HG02981 (cell line): ENCODE measurements at regions not wholly inside any gene's neighbourhood (a gene's known extent, or its start where the extent isn't known, plus 50 kb on each side); places are given as distances from the start of the nearest gene placed in this dataset.
"Not testable (repeated sequence)": the region's sequence is repeated elsewhere in the genome, so short reads cannot be mapped to it uniquely, and the experiment has no call there.

Experiments used
- ATAC-seq: cut with Tn5 transposase; IDR thresholded peaks from one replicate; pipeline ENCODE4 v1.9.1; 2021; ENCODE audit warnings: mild to moderate bottlenecking, moderate library complexity; ENCODE audit not compliant: unreplicated experiment

- ATAC-seq = no peak
Measured at GRCh38 chr4:57373991-57374390, 263.8 kb upstream of the IGFBP7 start.

GRCh38 chr4:57371671-57372070, 261.5 kb upstream of the IGFBP7 start:
- ATAC-seq = no peak

GRCh38 chr4:57370691-57371090, 260.5 kb upstream of the IGFBP7 start:
- ATAC-seq = no peak

DNA sequence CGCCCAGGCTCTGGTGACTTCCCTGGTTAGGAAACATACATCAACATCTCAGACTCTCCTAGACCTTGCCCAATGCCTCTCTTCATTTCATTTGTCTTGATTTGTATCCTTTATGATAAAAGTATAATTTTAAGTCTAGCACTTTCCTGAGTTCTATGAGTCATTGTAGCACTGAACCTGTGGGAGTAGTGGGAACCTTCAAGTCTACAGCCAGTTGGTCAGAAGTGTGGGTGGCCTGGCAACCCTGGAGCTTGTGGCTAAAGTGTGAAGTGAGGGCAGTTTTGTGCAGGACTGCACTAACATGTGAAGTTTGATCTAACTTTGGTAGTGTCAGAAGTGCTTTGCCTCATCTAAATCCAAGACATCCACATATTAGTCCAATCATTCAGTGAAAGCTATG, 259.3 kb upstream of the IGFBP7 start:
- ATAC-seq = no peak

DNA sequence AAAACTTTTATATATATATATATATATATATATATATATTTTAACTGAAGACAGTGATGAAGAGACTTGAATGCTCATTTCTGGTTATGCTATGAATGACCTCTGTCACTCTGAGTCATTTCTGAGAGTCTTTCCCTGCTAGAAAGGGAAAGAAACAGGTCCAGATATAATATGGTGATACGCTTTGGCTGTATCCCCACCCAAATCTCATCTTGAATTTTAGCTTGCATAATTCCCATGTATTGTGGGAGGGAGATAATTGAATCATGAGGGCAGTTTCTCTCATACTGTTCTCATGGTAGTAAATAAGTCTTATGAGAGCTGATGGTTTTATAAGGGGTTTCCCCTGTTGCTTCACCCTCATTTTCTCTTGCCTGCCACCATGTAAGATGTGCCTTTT, 254.1 kb upstream of the IGFBP7 start:
- no peak for ATAC-seq

GRCh38 chr4:57363346-57363745, 253.2 kb upstream of the IGFBP7 start:
- no peak for ATAC-seq

GRCh38 chr4:57360681-57361080, 250.5 kb upstream of the IGFBP7 start:
- ATAC-seq = no peak

DNA sequence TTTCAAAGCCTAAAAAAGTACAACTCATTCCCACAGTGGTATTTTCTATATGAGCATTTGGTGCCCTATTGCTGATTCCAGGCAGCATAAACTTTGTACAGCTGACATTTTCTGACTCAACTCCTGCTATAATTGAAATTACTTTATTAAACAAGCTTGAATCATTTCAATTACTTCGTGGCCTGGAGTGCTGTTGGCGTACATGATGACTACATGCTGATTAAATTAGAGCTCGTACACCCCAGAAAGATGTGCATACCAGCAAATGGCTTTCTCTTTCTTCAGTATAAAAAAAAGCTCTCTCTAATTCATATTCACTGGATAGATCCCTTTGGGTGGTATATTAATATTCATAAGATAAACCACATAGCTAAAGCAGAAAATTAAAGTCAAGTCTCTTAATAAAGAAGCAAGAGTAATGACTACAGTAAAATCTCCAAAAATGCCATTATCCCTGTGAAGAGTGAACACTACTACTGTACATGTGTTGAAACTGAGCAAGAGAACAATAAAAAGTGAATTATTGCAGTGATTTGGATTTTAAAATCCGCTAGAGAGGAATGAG, 245.0 kb upstream of the IGFBP7 start:
- no peak for ATAC-seq

DNA sequence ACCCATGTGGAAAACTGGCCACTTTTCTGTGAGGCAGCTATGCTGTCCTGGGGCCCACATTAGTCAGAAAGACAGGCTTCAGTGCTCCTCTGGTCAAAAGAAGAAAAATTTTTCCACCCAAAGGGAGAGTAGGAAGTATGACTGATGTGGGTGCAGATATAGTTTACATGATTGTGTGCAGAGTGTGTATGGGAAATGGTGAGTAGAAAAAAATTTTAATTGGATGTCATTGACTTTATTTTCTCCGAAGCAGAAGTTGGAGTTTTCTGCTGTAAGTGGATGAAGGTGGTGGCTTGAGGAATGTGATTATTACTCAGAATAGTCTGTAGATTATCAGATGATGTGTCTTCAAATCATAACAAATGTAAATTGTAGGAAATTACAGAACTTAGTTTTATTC, 241.5 kb upstream of the IGFBP7 start:
- ATAC-seq = no peak

GRCh38 chr4:57344296-57344695, 234.1 kb upstream of the IGFBP7 start:
- no peak for ATAC-seq

DNA sequence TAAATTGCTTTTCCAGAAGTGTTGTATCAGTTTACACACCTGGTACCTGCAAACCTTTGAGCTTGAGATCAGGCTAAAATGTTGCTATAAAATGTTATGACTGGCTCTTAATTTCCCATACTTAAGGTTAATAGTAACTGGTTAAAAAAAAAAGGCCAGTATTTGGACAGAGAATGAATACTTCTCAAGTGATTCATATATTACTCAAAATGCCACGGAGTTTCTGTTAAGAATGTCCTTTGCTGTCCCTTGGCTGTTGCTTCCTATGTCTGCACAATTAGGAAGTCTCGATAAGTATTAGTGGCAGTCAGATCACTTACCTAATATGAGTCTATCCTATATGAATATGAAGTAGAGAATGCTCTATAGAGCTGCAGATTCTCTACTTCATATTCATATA, 232.2 kb upstream of the IGFBP7 start:
- ATAC-seq = no peak

GRCh38 chr4:57338861-57339260, 228.7 kb upstream of the IGFBP7 start:
- ATAC-seq = not testable (repeated sequence)

DNA sequence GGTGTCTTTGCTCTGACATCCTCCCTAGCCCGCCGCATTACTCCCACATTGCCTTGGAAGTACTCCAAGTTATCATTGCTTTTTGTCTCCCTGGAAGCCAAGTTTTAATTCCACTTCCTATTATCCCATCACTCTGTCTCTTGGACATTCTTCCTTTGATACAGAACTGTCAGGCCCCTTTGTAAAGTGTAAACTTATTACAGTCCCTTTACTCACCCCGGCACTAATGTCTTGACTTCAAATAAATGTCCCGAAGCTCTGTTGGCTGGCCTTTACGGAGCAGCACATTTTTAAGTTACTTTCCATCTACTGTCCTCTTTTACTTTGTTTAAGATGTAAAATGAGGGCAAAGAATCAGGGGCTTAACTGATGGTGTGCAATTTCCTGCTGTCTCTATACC, 223.5 kb upstream of the IGFBP7 start:
- ATAC-seq = no peak

DNA sequence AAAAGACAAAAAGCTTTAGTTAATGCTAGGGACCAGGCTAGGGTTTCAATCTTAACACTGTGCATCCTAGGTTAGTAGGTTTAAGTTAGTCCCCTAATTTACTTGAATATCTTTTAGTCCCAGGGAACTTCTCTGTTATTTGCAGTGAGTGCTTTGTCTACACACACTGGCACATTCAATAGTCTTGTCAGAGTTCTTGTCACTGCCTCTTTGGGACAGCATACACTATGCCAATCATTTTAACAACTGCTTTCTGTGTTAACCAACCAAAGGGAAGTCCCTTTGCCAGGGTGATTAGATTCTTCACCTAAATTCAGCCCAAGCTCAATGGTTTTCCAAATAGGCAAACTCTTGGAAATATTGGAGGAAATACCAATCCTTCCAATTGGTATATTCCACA, 221.8 kb upstream of the IGFBP7 start:
- no peak for ATAC-seq

DNA sequence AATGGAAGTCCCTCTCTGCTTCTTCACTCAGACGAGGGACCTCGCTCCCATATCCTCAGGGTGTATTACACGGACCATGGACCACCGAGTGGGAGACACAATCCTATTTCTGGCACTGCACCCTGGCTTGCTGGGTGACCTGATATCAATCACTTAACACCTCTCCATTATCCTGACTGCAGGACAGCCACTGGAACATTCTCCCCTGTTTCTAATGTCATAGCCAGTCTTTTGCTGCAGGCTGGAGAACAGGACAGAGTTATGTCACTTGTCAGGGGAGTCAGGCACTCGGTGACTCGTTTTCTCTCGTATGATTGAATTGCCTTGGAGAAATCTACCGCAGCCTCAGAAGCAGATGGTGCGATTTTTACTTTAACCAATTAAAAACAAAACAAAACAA, 219.1 kb upstream of the IGFBP7 start:
- no peak for ATAC-seq

DNA sequence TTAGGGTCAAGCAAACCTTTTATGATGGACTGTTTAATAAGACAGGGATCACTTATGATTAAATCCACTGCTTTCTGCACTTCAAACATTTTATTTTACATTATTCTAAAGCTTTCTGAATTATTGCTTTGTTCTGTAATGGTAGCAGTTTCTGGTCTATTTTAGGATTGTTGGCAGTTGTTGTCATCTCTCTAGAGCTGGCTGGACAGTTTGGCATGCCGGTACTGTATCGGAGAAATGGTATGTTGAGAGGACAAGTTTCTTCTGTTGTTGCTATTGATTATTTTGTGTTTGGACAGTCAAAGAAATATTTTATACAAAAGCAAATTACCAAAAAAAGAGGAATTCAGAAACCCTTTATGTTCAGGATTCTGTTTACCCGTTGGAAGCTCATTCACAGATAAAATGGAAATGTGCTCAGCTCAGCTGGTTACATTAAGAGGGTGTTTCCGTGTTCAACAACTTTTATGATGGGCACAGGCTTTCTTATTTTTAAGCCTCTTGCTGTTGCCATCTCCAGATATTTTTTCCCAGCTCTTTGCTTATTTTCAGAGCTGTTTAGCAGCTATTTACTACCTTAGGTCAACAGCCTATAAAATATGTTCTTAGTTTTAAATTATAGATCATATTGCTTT, 214.6 kb upstream of the IGFBP7 start:
- ATAC-seq = no peak

GRCh38 chr4:57320849-57321248, 210.7 kb upstream of the IGFBP7 start:
- no peak for ATAC-seq

DNA sequence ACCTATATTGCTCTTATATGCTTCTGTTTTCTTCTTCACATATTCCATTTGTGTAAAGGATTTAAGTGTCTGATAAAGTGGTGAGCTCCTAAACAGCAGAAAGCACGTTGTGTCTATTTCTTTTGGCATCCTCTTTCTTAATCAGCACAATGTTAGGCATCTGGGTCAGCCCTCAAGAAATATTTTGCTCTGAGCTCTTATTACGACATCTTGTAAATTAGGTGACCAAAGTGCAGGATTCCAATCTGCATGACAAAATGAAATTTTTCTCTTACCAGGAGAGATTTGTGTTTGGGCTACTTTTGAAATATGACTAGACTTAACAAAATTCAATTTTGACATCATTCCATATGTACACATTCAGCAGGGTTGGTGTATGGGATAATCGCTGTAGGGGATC, 210.0 kb upstream of the IGFBP7 start:
- ATAC-seq = no peak

GRCh38 chr4:57318703-57319102, 208.5 kb upstream of the IGFBP7 start:
- ATAC-seq = no peak

DNA sequence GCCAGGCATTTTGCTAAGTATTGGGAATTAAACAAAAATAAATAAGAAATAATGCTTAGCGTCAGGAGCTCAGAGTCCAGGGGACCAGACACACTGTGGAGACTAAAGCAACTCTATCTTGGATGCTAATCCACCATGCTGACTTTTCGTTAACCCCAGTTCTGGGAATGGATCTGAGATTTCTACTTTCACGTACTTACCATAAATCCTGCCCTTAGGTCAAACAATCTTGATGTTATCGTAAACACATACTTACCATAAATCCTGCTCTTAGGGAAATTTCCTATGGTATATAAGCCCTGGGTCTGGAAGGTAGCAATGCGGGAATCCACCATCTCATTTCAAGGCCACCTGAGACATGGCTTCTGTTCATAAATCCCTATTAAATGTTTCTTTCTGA, 204.5 kb upstream of the IGFBP7 start:
- no peak for ATAC-seq

DNA sequence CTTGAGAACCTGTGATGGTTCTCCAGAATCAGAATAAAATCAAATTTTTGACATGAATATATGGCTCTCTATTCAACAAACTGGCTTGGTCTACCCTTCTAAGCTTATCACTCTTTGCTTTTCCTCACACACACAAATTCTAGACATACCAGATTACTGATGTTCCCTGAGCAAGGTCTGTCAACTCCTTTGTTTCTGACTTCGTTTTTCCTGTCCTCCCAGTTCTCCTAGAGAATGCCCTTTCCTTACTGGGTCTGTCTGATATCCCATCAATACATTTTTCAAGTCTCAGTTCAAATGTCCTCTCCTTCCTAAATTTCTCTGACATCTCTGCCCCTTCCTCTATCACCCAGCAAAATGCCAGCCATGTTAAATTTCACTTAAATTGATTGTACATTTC, 202.1 kb upstream of the IGFBP7 start:
- ATAC-seq = no peak

GRCh38 chr4:57309658-57310057, 199.5 kb upstream of the IGFBP7 start:
- ATAC-seq = no peak

GRCh38 chr4:57308301-57308700, 198.1 kb upstream of the IGFBP7 start:
- ATAC-seq = no peak
